Dedifferentiated amniotic fluid mesenchymal stem cell (primary cell): ENCODE measurements at regions not wholly inside any gene's neighbourhood (a gene's known extent, or its start where the extent isn't known, plus 50 kb on each side); places are given as distances from the start of the nearest gene placed in this dataset.
"Not testable (repeated sequence)": the region's sequence is repeated elsewhere in the genome, so short reads cannot be mapped to it uniquely, and the experiment has no call there.

Source experiments
- DNase-seq: peaks from one replicate; pipeline ENCODE4 v3.0.0-alpha.2; 2016; ENCODE audit errors: extremely low spot score

DNA sequence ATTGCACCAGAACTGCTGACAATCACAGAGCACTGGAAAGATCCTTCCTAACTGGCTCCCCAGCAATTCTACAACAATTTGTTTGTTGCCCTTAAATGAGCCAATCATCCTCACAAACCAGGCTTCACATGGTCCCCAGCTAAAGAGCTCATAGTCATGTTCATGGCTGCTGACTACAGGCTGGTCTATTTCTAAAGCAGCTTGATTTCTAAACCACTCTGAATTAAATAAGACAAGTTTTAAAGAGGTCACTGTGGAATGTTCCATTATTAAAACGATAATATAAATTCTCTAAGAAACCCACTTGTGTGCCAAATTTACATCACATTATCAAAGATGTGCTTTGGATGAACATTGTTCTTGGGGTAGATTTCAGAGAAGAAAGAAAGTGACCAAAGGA is 110.7 kb downstream of the COPS8 start:
- DNase-seq, result no peak

DNA sequence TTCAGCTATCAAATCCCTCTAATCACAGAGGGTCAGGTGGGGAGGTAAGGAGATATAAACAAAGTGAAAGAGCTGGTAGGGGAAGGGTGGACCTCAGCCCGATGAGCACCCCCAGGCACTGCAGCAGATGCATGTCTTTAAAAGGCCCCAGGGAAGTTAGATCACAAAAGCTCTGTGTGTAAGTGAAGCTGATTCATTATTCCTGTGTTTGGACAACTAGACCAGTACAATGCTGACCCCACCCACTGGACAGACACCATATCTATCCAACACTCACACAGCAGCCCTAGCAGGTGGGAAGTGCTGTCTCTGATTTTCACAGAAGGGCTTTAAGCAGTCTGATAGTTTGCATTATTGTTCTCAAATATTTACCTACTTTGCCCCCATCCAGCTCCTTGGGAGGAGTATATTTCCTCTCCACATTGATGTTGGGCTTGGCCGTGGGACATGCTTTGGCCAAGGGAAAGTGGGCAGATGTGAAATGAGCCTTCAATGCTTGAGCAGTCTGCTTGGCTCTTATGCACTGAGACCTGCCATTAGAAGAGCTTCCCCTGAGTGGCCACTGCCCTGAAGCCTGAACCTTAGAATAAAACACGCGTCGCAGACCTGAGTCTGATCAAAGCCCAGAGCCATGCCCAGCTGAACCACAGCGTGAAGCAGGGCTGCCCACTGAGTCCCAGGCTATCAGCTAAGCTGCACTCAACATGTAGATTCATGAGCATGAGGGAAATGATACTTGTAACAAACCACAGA is 111.4 kb downstream of the COPS8 start:
- DNase-seq, result no peak

DNA sequence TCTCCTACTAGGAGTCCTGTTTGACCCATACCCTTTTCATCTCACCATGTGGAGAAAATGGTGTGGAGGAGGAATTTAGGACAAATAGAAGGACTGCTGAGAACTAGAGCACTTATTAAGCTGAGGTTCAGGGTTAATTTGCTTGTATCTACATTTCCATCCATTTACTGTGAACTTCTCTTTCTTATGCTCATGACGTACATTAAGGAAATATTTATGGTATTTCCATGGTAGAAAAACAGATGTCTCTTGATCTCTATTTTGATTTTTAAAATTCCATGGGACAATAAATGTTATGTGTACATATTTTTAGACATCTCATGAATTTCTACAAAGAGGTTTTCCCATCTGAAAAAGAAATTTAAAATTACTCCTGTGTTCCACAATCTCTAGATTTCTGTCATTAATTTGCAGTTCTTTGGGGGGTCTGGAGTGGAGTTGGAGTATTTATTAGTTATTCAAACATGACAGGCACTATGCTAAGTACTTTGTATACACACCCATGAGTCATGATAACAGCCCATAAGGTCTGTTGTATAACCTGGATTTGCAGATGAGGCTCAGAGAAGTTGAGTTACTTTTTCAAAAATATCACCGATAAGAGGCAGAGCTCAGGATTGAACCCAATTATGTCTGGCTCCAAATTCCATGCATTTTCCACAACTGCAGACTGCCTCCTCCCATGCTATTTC is 112.6 kb downstream of the COPS8 start:
- DNase-seq, result peak; percentile 47

DNA sequence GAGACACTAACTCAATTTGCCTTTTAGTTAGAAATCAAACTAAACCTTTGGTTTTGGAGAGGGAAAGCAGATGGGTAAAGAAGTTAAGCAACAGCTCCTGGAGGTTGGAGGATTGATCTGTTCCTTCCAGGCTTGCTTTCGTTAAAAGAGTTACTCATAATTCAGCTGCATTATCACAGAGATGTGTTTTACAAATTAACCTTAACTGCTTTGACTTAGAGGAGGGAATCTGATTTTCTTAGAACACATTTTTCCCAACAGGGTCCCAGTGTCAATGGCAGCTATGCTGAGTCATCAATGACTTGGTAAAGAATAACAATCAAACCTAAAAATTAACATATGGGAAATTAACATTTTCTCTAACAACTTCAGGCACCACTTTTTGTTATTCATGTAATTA is 113.4 kb downstream of the COPS8 start:
- no peak for DNase-seq

DNA sequence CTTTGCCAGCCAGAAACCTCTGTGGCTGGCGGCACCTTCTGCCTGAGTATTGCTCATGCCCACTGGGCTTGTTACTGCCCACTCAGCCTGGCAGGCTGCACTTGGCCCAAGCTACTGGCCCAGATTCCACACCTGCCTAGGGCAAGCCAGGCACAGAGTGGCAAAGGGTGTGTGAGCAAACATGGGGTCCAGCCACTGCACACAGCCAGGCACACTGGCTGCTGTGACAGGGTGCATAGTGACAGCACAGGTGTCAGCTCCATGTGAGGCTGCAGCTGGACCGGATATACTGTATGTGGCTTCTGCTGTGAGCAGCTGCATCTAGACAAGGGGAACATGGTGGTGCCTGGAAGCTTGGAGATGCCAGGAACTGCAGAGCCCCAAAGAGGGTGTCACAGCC is 113.9 kb downstream of the COPS8 start:
- DNase-seq, result no peak

DNA sequence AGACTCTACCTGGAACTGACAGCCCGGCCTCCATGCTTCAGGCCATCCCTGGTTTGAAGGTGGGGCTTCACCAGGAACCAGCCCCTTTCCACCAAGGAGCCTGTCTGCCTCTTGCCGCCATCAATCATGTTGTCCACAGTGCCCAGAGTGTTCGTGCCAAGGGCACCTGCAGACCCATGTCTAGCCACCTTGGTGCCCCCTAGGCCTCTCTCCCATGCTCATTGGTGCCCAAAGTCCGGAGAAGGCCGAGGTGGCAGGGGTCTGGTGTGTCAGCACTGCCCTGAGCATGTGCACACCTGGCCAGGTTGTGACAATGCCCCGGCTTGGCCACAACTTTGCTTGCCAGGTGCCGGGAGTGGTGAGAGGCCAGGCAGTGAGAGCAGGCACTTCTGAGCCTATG is 114.8 kb downstream of the COPS8 start:
- DNase-seq, result no peak

DNA sequence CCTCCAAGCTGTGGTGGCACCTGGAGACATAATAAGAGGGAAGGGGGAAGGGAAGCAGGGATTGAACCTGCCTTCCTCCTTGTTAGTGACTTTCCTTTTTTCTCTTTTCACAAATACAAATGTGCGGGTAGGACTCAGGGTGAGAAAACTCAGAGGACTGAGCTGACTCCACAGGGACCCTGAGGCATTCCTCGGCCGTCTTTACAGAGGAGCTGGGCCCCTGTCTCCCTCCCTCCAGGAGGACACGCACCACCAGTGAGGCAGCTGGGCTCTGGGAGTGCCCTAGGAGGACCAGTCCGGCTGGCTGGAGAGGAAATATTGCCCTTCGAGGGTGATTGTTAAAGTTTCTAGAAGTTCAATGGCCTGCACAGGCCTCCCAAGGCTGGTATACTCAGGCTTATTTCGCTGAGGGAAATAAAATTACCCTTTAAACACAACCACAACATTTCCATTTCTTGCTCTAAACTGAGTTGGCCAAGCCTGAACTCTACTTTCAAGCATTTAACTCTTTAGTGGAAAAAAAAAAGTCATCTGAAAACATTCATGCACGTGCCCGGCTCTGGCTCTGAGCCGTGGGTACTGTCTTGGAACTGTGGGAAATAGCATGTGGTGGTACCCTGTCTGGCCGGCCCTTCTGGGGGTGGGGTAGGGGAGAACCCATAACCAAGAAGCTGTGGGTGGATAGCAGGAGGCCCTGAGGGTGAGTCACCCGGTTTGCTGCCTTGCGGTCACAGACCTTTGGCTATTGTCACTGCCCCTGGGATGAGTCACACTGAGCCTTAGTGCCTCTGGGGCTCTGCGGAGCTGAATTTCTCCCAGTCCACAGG is 116.0 kb downstream of the COPS8 start:
- no peak for DNase-seq

DNA sequence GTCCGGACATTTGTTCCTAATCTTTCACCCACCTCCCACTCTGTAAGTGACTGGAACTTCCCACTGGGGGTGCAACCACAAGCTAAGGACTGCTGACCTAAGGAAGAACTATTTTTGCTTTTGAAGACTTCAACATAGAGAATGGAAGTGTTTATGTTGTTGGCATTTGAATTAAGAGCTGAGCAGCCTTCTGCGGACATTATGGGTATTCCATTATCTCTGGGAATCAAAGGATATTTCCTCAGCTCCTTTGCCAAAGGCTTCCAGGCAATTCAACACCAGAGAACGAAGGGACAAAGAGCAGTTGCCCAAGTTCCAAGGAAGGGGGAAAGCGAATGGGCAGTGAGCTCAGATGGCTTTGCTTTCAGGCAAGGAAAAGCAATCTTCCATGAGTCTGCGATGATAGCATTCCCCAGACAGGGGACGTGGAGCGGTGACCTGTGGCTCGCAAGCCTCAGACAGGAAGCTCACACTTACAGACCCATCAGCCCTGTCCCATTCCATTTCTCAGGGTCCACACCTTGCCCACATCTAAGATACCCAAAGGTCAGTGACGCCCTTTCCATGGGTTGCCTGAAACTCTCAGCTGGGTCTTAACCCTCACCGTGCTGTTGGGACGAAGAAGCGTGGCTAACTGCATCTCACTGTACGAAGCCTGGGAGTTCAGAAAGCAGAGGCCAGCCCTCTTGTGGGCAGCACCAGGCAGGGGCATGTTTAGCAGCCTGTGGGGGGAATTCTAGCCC is 116.8 kb downstream of the COPS8 start:
- no peak for DNase-seq

DNA sequence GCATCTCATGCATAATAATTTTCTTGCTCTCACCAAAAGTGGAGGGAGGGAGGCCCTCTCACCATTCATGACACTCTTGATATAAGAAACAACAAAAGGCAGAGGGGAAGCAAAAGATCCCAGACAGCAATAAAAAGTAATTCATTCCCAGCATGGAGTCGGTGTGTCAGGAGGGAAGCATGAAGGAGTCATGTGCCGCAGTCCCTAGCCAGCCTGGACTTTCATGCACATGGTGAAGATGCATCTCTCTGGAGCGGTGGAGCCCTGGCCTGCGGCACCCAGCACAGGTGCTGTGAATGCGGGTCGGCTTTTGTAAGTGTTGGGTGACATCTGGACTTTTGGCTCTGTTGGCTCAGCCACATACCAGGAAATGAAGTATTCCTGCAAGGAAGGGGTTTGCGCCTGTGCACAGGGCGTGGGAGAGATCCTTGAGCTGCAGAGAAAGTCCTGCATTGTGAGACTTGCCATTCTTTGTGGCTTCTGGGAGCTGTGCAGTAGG is 119.4 kb downstream of the COPS8 start:
- no peak for DNase-seq

DNA sequence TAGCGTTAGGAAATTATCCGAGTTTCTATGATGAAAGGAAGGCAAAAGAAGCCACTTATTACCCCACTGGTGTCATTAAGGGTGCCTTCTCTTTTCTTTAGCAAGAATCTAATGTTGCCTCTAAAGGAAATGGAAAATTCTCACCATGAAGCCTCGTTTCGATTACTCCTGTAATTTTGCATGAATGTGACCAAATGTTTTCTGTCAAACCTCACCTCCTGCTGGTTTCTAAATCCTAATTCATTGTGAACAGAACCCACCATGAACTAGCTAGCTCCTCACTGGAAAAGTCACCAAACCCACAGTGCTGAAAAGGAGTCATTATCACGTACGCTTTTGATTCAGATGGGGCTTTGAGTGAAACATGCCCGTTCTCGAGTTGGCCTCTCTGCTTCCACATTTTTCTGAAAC is 119.9 kb downstream of the COPS8 start:
- no peak for DNase-seq

DNA sequence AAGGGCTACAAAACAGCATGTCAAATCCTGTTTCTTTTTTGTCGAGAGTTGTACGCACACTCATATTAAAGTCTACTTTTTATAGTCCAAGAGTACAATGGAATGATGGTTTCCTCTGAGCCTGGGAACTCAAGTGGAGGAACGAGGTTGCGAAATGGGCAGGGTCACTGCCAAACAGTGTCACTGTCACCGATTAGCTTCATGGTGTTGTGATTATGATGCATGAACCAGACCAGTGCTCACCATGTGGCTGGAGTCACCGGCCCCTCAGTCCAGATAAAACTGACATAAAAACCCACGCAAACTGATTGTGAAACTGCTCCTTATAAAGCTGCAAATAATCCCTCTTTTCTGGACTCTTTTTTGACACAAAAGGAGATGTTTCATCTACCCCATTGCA is 122.0 kb downstream of the COPS8 start:
- DNase-seq, result no peak

DNA sequence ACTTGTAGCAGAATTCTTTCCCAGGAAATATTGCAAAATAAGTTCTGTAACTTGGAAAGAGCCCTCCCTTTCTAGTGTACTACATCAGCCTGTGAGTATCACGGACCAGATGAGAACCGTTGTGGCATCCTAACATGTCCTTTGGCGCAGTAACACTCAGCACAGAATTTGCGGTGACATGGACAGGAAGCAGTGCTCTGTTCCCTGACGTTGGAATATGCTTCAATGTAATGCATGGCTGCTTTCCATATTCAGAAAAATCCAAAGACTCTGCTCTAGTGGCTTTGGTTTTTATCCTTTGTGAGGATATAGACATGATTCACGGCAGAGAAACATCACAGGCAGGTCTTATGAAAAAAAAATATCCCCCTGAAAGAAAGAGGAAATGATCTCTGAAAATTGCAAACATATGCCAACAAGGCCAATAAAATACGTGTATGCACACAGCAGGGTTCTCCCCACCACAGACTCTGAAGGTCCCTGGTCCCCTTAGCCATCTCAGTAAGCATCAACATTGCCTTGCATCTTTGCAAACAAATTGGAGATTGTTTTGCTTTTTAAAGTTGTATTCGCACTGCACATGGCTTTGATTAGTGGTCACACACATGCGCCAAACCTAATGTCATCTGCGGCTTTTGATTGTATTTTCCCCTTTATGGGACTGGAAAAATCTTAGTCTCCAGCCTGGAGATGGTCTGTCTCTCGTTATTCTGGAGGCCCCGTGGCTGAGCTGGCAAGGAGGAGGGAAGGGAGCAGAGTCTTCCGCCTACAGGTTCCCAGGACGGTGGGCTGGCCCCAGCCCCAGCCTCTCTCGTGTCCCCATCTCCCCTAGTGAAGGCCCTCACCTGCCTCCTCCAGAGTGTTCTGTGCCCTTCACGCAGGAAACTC is 122.9 kb downstream of the COPS8 start:
- peak; percentile 80 for DNase-seq

DNA sequence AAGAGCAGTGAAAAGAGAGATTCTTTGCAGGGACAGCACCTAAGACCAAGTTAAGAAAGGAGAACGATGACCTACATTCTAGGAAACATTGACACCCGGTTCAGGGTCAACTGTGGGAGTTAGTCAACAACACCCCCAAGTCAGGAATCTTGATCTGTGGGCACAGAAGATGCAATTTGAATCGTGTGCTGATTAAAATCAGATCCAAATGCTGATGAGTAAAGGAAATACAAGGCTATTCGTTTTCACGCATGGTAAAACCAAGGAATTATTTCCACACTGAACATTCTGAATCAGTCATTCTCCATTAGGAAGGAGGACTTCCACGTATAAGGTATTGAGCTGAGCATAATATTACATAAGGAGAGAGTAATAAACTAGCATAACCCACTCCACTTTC is 124.2 kb downstream of the COPS8 start:
- DNase-seq, result no peak

DNA sequence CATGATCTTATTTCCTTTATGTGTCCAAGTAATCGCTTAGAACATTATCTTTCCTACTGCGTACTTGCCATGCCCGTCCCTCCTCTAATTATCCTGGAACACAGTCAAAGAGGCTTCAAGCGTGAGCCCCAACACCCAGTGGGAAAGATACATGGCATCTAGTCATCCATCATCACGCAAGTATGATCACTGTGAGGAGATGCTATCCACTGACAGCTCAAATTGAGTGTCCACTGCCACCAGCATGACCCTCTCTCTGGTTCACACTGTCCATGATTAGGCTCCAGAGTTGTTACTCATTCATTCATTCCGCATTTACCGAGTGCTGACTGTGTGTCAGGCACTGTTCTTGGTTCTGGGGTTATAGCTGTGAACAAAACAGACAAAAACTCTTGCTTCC is 124.6 kb downstream of the COPS8 start:
- no peak for DNase-seq

DNA sequence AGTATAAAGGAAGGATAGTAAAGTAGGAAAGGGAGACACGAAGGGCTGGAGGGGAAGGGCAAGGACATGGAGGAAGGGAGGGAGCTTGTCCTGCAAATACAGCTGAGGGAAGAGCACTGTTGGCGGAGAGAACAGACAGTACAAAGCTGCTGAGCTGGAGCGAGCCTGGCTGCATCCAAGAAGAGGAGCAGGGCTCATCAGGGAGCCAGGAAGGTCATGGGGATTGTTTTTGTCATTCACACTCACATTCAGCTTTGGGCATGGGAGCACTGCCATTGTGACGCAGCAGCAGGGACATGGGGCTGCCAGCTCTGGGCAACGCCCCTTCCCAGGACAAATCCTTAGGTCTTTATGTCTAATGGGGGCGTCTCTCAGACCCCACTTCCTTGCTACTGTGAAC is 125.1 kb downstream of the COPS8 start:
- no peak for DNase-seq

DNA sequence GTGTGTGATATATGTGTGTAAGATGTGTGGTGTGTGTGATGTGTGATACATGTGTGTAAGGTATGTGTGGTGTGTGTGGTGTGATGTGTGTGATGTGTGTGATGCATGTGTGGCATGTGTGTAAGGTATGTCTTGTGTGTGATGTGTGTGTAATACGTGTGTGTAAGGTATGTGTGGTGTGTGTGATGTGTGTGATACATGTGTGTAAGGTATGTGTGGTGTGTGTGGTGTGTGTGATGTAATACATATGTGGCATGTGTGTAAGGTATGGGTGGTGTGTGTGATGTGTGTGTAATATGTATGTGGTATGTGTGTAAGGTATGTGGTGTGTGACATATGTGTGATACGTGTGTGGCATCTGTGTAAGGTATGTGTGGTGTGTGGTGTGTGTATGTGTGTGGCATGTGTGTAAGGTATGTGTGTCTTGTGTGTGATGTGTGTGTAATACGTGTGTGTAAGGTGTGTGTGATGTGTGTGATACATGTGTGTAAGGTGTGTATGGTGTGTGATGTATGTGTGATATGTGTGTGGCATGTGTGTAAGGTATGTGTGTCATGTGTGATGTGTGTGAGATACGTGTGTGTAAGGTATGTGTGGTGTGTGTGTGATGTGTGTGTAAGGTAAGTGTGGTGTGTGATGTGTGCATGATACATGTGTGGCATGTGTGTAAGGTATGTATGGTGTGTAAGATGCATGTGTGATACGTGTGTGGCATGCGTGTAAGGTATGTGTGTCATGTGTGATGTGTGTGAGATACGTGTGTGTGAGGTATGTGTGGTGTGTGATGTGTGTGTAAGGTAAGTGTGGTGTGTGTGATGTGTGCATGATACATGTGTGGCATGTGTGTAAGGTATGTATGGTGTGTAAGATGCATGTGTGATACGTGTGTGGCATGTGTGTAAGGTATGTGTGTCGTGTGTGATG is 126.9 kb downstream of the COPS8 start:
- DNase-seq, result not testable (repeated sequence)

DNA sequence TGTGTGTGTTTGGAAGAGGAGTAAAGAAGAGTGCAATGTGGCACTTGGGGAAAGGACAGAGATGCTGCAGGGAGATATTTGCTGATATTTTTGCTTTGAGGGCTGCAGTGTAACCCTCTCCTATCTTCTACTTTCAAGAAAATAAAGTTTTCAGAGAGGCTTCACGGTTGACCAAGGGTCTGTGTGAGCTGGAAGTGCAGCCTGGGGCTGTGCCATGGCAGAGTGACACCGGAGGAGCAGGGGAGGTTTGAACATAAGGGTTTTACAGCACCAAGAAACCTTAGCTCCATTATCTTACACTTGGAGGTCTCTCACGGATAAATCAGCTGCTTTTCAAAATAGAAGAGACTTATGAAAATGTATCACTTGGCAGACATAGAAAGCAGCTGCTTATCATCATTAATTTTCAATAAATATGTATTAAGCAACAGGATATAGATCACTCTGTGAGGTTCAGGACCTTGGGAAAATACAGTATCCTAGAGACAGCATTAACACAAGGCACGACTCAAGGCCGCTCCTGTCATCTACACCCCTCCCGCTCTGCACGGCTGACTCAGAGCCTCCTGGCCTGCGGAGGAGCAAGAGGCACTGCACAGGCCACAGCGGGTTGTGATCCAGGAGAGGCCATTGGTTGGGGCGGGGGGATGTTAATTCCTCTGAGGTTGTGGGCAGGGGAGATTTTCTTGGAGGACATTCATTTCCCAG is 127.8 kb downstream of the COPS8 start:
- no peak for DNase-seq

DNA sequence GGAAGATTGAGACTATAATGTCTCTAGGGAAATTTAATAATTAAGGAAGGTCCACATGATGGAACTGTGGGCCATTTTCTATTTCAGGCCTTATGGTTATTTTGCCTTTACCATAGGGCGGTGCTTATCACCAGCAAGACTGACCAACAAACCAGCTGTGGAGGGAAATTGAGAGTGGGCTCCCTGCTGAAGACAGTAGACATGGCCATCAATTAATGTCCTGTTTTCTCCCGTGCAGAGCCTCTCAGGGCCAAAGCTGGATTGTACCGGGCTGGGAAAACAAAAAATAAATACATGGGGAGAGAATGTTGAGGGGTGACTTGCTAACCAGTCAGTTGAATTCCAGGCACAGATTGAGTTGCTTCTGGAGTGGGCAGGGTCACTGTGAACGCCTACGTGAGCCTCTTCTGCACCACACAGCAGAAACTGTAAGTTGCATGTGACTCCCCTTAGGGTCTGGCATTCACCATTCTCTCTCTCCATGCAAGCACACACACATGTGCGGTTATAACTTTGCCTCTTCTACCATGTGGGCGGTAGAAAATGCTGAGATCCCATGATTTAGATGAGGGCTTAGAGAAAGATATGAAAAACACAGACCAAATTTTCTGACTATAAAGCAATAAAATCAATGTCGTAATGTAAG is 128.5 kb downstream of the COPS8 start:
- DNase-seq, result no peak

DNA sequence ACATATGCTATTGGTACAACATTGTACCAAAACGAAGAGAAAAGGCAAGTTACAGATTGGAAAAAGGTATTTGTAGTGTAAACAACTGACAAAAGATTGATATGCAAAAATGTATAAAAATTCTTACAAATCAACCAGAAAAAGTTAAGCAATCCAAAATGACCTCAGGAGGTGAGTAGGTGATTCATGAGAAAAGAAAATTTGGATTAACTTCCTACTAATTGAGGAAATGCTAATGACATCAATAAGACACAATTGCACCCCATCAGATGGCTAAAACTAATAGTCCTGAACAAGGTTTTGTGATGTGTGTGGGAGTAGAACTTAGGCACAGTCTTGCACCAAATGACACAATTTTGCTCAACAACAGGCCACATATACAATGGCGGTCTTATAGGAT is 129.3 kb downstream of the COPS8 start:
- no peak for DNase-seq
